Endothelial cell of umbilical vein (primary cell): ENCODE measurements at regions not wholly inside any gene's neighbourhood (a gene's known extent, or its start where the extent isn't known, plus 50 kb on each side); places are given as distances from the start of the nearest gene placed in this dataset.

Experiments
- BruUV-seq: library from RNA; stranded (reverse); fragments of 400-500 nt; replicated peaks from 2 replicates; lab custom pipeline; 2021; lab: Mats Ljungman, UMichigan
- CTCF ChIA-PET: fragments of 300-600, 350-600 bp; sonication (Branson Sonifier 250); formaldehyde crosslinking; loops from one replicate; lab custom pipeline; 2021; ENCODE audit warnings: antibody characterized with exemption, inconsistent platforms; lab: Charles Lee
- POLR2A ChIA-PET: fragments of 300-600, 350-600 bp; sonication (Branson Sonifier 250); formaldehyde crosslinking; loops from one replicate; lab custom pipeline; 2021; ENCODE audit warnings: antibody characterized with exemption, inconsistent platforms; lab: Charles Lee
- DNase-seq: peaks from one replicate; pipeline ENCODE4 v3.0.0-alpha.2; 2011; ENCODE audit warnings: low read depth, low spot score
- FAIRE-seq: peaks from 2 replicates; lab custom pipeline; 2011; peaks lifted over from hg19 to GRCh38; lab: Jason Lieb, UNC
- H2AFZ ChIP-seq: 2 replicates; pipeline ENCODE4 v1.6.0; 2012; ENCODE audit warnings: low read depth, low read length, control low read depth, inconsistent platforms
- H3K27ac ChIP-seq: 2 replicates; pipeline ENCODE4 v1.5.1; 2011; ENCODE audit warnings: low read depth, mild to moderate bottlenecking, control low read depth, low read length, moderate library complexity; ENCODE audit not compliant: insufficient read depth
- H3K27me3 ChIP-seq, 2 experiments: 2 replicates each; pipeline versions ENCODE4 v1.6.0 to v1.6.1; 2011; ENCODE audit warnings: low read length in 2 of 2, mixed read lengths in 1 of 2; ENCODE audit not compliant: control insufficient read depth in 2 of 2, insufficient read depth in 2 of 2
- H3K36me3 ChIP-seq, 2 experiments: 2 replicates in 1 of 2; 3 replicates in 1 of 2; pipeline ENCODE4 v1.5.1; 2011; ENCODE audit warnings: low read length in 2 of 2, mild to moderate bottlenecking in 1 of 2, moderate library complexity in 1 of 2; ENCODE audit not compliant: control insufficient read depth in 2 of 2, insufficient read depth in 2 of 2; ENCODE audit errors: extremely low read depth in 1 of 2
- H3K4me1 ChIP-seq: 3 replicates; pipeline ENCODE4 v1.5.1; 2011; ENCODE audit warnings: mild to moderate bottlenecking, low read length; ENCODE audit not compliant: control insufficient read depth, insufficient read depth; ENCODE audit errors: extremely low read depth
- H3K4me2 ChIP-seq: 2 replicates; pipeline ENCODE4 v1.6.1; 2011; ENCODE audit warnings: low read length, control low read depth, mixed read lengths; ENCODE audit not compliant: insufficient read depth
- H3K4me3 ChIP-seq, 3 experiments: fragments of 200-600 bp in 1 of 3; sonication (generic), shearing (Covaris generic) in 1 of 3; replicated peaks in 1 of 3; 2 replicates each; pipeline ENCODE4 v1.5.1; 2011 to 2016; ENCODE audit warnings: control low read depth in 3 of 3, low read length in 3 of 3, mild to moderate bottlenecking in 2 of 3, inconsistent platforms in 1 of 3, low read depth in 1 of 3, moderate library complexity in 1 of 3; ENCODE audit not compliant: insufficient read depth in 1 of 3
- H3K79me2 ChIP-seq: 2 replicates; pipeline ENCODE4 v1.6.0; 2012; ENCODE audit warnings: low read length, inconsistent platforms; ENCODE audit not compliant: control insufficient read depth, insufficient read depth
- H3K9ac ChIP-seq: replicated peaks from 2 replicates; pipeline ENCODE3; 2011; ENCODE audit warnings: low read length, control low read depth; ENCODE audit not compliant: insufficient read depth; ENCODE audit errors: extremely low read depth
- H3K9me1 ChIP-seq: replicated peaks from 3 replicates; pipeline ENCODE4 v1.6.0; 2011; ENCODE audit warnings: mild to moderate bottlenecking, low read length; ENCODE audit not compliant: control insufficient read depth, insufficient read depth; ENCODE audit errors: extremely low read depth
- H3K9me3 ChIP-seq: replicated peaks from 2 replicates; pipeline ENCODE4 v1.5.1; 2012; ENCODE audit warnings: low read length, inconsistent platforms; ENCODE audit not compliant: control insufficient read depth, insufficient read depth
- H4K20me1 ChIP-seq: replicated peaks from 2 replicates; pipeline ENCODE3; 2011; ENCODE audit warnings: mild to moderate bottlenecking, low read length; ENCODE audit not compliant: control insufficient read depth, insufficient read depth; ENCODE audit errors: extremely low read depth
- EZH2 ChIP-seq: IDR thresholded peaks from 2 replicates; pipeline ENCODE4 v1.6.1; 2012; ENCODE audit warnings: borderline replicate concordance, low read depth, mild to moderate bottlenecking, moderate library complexity, low read length, inconsistent platforms; ENCODE audit not compliant: severe bottlenecking
- FOS ChIP-seq: IDR thresholded peaks from 2 replicates; pipeline ENCODE4 v1.6.1; 2011; ENCODE audit warnings: mild to moderate bottlenecking, low read length, moderate library complexity, borderline replicate concordance; ENCODE audit not compliant: insufficient read depth
- GATA2 ChIP-seq: IDR thresholded peaks from 2 replicates; pipeline ENCODE4 v1.7.0; 2011; ENCODE audit warnings: low read depth, mild to moderate bottlenecking, moderate library complexity, mixed read lengths, low read length; ENCODE audit not compliant: insufficient read length, insufficient read depth
- JUN ChIP-seq: IDR thresholded peaks from 2 replicates; pipeline ENCODE4 v1.6.1; 2011; ENCODE audit warnings: borderline replicate concordance, low read depth; ENCODE audit not compliant: insufficient read length, insufficient read depth
- MAX ChIP-seq: IDR thresholded peaks from 2 replicates; pipeline ENCODE4 v1.6.1; 2011; ENCODE audit not compliant: insufficient read depth, insufficient read length
- MYC ChIP-seq: IDR thresholded peaks from one replicate; pipeline ENCODE4 v1.6.1; 2011; ENCODE audit warnings: mild to moderate bottlenecking, low read depth, low read length
- POLR2A ChIP-seq: IDR thresholded peaks from 2 replicates; pipeline ENCODE4 v1.6.1; 2012; ENCODE audit warnings: low read depth, mild to moderate bottlenecking, control low read depth, low read length
- POLR2AphosphoS5 ChIP-seq: IDR thresholded peaks from 2 replicates; pipeline ENCODE4 v1.6.1; 2012; ENCODE audit warnings: low read depth, mild to moderate bottlenecking, control low read depth, low read length, moderate library complexity; ENCODE audit not compliant: insufficient read depth
- dilution Hi-C: fragments of 300-500 bp; cut with MboI; formaldehyde crosslinking; loops from one replicate; pipeline ENCODE4 v1.15.0; 2019; ENCODE audit warnings: low sequenced_read_pairs; ENCODE audit not compliant: extremely low pct_ligation_motif_present
- intact Hi-C: fragments of 100-400 bp; cut with micrococcal nuclease; formaldehyde crosslinking; loops from one replicate; pipeline ENCODE4 v1.10.0; 2022
- TF ChIP-seq, protein P1 (sequence below), 2 donors: IDR thresholded peaks; 1 replicate in 1 of 2; 2 replicates in 1 of 2; pipeline ENCODE4 v1.5.1; 2011; ENCODE audit warnings: low read length in 2 of 2, mild to moderate bottlenecking in 2 of 2, moderate library complexity in 2 of 2, control low read depth in 1 of 2, inconsistent platforms in 1 of 2, low read depth in 1 of 2; ENCODE audit not compliant: insufficient read depth in 1 of 2; ENCODE audit errors: extremely low read depth in 1 of 2

DNA sequence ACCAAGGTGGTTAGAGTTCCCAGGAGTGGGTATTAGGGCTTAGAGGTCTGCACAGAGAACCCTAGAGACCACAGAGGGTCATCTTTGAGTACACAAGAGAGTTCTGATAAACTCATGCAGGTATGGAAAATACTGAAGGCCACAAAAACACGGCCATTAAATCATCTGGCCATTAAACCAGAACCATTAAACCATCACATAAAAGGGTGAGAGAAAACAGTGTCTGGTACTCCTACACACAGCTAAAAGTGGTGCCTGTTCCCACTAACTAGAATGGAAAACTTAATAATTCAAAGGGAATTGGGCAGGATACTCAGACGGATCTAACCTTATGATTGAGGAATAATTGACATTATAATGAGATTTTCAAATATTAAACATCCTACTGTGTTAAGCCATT, 679.4 kb downstream of the TNS3 start:
- H3K4me1 ChIP-seq, result no peaks in the 10 kb centered on the region
- TF ChIP-seq POLR2A (no peak), JUN (no peak), GATA2 (no peak)
- H4K20me1 ChIP-seq, result no peaks in the 10 kb centered on the region
- ChIA-PET POLR2A (no interaction called here), CTCF (no interaction called here)
- no peaks in the 10 kb centered on the region for H3K9me1 ChIP-seq
- intact Hi-C loops (no loop called here), dilution Hi-C loops (no loop called here)
- H3K9ac ChIP-seq, result no peak overlapping the region
- BruUV-seq, result no TSS peak
- FAIRE-seq (no peak), DNase-seq (no peak)
- no peak overlapping the region for H3K27ac ChIP-seq
- no peaks in the 10 kb centered on the region for H3K36me3 ChIP-seq
- no peak overlapping the region for H3K4me2 ChIP-seq
- no peaks in the 10 kb centered on the region for H3K79me2 ChIP-seq
- no peaks in the 10 kb centered on the region for H3K27me3 ChIP-seq
- no peak overlapping the region for H3K4me3 ChIP-seq
- no peaks in the 10 kb centered on the region for H3K9me3 ChIP-seq
- H2AFZ ChIP-seq, result no peak overlapping the region

- ChIA-PET POLR2A (no interaction called here), CTCF (interaction anchor here (1.3 to 1.7 kb wide), 2 partner anchors 8 to 47 kb away, joined by 3 read pairs; no protein-coding TSS in a partner anchor)
- Histone ChIP-seq H3K4me2 (no peak overlapping the region), H3K9me1 (no peaks in the 10 kb centered on the region), H3K36me3 (no peaks in the 10 kb centered on the region), H3K4me1 (no peaks in the 10 kb centered on the region), H3K27ac (no peak overlapping the region), H3K9me3 (no peaks in the 10 kb centered on the region), H3K4me3 (no peak overlapping the region), H3K27me3 (no peaks in the 10 kb centered on the region), H2AFZ (no peak overlapping the region), H3K9ac (no peak overlapping the region), H3K79me2 (no peaks in the 10 kb centered on the region), H4K20me1 (no peaks in the 10 kb centered on the region)
- DNase-seq, result no peak
- TF ChIP-seq EZH2 (no peak), POLR2AphosphoS5 (no peak), GATA2 (no peak), POLR2A (no peak), MAX (no peak), FOS (no peak), MYC (no peak), JUN (no peak)
- TF ChIP-seq, protein P1, sequence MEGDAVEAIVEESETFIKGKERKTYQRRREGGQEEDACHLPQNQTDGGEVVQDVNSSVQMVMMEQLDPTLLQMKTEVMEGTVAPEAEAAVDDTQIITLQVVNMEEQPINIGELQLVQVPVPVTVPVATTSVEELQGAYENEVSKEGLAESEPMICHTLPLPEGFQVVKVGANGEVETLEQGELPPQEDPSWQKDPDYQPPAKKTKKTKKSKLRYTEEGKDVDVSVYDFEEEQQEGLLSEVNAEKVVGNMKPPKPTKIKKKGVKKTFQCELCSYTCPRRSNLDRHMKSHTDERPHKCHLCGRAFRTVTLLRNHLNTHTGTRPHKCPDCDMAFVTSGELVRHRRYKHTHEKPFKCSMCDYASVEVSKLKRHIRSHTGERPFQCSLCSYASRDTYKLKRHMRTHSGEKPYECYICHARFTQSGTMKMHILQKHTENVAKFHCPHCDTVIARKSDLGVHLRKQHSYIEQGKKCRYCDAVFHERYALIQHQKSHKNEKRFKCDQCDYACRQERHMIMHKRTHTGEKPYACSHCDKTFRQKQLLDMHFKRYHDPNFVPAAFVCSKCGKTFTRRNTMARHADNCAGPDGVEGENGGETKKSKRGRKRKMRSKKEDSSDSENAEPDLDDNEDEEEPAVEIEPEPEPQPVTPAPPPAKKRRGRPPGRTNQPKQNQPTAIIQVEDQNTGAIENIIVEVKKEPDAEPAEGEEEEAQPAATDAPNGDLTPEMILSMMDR (IDR thresholded peaks at IDR 0.05; ENCODE audit: extremely low read depth in 1 of 2, insufficient read depth in 1 of 2, low read depth in 1 of 2, low read length in 2 of 2), result no peak
- intact Hi-C loops (no loop called here), dilution Hi-C loops (no loop called here)
- no TSS peak for BruUV-seq
- no peak for FAIRE-seq
Measured at GRCh38 chr7:46900312-46901263, 681.3 kb downstream of the TNS3 start.
